Stomach (tissue), 4 donors: ENCODE measurements at regions not wholly inside any gene's neighbourhood (a gene's known extent, or its start where the extent isn't known, plus 50 kb on each side); places are given as distances from the start of the nearest gene placed in this dataset.

Source experiments
- CTCF ChIP-seq, 7 experiments: fragments of 450-650 bp in 4 of 7; fragments of 200-600 bp in 3 of 7; sonication (generic) in 3 of 7; IDR thresholded peaks; one replicate each; pipeline ENCODE4 v1.5.1; 2016 to 2019; ENCODE audit warnings: antibody characterized with exemption in 7 of 7, control low read depth in 2 of 7, mild to moderate bottlenecking in 1 of 7
- EP300 ChIP-seq: sonication (generic); formaldehyde crosslinking; IDR thresholded peaks from one replicate; pipeline ENCODE4 v1.6.1; 2017; ENCODE audit warnings: antibody characterized with exemption
- POLR2A ChIP-seq, 4 donors: fragments of 450-650 bp; IDR thresholded peaks; one replicate each; pipeline ENCODE4 v1.6.1; 2016; ENCODE audit warnings: antibody characterized with exemption in 4 of 4, control low read depth in 2 of 4, mild to moderate bottlenecking in 1 of 4, moderate library complexity in 1 of 4

- TF ChIP-seq POLR2A (IDR thresholded peaks at IDR 0.05) (no peak), CTCF (IDR thresholded peaks at IDR 0.05) (no peak), EP300 (no peak)
These were observed 298.1 kb upstream of the PITX2 start for GRCh38 chr4:110920990-110921389.
